NCI-H69 (cell line): ENCODE measurements at regions not wholly inside any gene's neighbourhood (a gene's known extent, or its start where the extent isn't known, plus 50 kb on each side); places are given as distances from the start of the nearest gene placed in this dataset.

Source experiments
- DNase-seq: peaks from one replicate; lab custom pipeline; 2025; lab: John Stamatoyannopoulos, UW

DNA sequence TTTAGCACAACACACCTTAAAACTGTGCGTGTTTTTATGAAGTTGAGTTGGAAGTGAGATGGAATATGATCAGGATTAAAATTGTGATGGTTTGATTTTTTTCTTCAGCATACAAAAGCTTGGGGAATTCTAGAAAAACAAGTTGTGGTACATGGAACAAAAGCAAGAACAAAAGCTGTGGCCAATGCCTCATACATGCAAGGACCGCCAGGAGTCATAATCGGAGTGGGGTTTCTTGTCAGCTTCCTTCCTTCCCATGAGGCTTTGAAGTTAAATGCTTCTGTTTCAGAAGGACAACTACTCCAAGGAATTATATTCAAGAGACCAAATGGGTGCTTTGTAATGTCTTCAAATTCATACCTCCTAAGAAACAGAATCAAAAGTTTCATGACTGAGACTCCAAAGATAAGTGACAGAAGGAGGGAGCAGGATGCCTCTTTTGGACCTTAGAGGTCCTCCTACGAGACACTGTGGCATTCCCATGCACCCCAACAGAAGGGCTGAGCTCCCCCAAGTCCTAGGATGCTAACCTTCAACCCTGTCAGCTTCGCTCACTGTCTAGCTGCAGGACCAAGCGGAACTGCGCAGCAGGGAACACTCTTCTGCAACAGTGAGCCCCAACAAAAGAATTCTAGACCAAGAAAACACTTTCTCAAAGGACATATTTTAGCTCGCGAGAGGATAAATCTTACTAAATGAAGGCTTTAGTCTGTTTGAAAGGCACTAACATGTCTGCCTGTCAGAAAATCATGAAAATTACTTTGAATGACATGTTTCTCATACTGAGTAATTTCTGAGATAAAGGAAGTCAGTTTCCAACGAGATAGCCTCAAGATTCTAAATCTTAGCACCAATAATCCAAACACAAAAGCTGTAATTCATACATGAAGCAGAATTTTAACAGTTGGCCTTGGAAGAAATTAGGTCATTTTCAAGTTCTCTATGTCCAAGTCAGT lies 108.5 kb upstream of the NHSL1 start:
- no peak for DNase-seq

DNA sequence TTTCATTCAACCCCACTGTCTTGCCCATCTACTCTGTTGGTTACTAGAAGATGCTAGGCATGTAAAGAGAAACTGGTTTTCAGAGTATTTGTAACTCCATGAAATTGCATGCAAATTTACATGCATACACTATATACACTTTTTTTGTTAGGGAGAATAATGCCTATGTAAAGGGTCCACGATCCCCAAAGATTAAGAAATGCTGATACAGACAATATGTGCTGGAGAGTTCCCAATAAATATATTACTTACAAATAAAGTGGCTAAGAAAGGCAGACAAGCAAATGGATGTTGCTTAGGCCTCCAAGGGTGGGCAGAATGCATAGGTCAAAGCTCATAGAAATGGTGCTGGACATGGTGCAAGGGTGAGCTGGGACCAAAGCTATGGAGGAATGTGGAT lies 109.6 kb upstream of the NHSL1 start:
- no peak for DNase-seq

DNA sequence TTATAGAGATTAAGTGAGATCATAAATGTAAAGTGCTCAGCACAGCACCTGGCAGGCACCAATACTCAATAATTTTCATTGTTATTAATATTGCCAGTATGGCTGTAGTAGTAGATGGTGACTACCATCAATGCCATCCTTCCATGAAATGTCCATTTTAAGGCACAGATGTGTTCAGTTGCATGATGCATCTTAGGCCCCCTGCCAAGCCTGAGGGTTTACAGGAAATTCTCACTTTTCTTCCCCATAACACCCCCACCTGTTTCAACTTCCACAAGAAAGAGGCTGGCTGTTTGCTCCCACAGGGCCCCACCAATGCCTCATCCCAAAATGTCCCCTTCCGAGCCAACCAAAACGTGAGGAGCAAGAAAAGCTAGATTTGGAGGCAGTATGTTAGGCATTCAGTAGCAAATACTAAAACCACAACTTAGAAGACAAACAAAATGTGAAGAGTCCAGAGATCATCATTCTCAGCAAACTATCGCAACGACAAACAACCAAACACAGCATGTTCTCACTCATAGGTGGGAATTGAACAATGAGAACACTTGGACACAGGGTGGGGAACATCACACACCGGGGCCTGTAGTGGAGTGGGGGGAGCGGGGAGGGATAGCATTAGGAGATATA lies 110.6 kb upstream of the NHSL1 start:
- no peak for DNase-seq

DNA sequence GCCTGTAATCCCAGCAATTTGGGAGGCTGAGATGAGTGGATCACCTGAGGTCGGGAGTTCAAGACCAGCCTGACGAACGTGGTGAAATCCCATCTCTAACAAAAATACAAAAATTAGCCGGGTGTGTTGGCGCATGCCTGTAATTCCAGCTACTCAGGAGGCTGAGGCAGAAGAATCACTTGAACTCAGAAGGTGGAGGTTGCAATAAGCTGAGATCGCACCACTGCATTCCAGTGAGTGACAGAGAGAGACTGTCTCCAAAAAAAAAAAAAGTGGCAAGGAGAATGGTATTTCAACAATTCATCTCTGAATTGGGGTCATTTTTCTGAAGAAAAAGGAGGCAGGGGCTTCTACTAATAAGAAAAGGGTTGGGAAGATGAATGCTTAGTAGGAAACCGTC lies 111.5 kb upstream of the NHSL1 start:
- DNase-seq, result no peak

GRCh38 chr6:138614151-138614550 lies 114.9 kb upstream of the NHSL1 start:
- no peak for DNase-seq

DNA sequence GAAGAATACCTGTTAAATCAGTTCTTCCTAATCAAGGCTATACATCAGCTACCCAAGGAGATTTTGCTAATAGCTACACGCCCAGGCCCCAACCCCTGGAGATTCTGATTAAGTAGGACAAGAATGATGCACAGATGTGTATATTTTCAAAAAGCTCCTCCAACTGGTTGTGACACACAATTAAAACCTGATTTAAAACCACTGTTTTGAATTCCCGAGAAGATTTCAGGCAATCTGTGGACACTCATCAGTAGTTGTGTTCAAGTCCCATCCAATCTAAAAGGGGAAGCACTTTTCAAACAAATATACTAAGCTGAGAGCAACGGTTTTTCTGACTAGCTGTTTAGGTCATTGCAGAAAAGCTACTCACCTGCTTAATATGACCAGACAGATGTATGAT lies 118.9 kb upstream of the NHSL1 start:
- no peak for DNase-seq

GRCh38 chr6:138620630-138621029 lies 121.3 kb upstream of the NHSL1 start:
- DNase-seq, result peak; percentile 91

DNA sequence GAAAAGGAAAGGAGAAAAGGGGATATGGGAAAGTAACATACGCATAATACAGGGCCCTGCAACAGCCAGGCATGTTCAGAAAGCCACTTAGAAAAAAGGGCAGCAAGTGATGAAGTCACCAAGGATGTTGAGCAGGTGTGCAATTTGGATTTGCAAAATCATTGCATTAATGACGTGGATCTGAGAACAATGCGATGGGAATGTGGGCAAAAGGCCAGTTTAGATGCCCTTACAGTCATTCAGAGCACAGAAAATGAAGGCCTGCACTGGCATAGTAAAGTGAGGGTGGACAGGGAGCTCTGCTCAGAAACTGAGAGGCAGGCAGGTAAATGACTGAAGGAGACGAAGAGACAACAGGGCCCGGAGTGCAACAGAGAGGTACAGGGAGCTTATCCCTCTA lies 123.7 kb upstream of the NHSL1 start:
- DNase-seq, result peak; percentile 80

DNA sequence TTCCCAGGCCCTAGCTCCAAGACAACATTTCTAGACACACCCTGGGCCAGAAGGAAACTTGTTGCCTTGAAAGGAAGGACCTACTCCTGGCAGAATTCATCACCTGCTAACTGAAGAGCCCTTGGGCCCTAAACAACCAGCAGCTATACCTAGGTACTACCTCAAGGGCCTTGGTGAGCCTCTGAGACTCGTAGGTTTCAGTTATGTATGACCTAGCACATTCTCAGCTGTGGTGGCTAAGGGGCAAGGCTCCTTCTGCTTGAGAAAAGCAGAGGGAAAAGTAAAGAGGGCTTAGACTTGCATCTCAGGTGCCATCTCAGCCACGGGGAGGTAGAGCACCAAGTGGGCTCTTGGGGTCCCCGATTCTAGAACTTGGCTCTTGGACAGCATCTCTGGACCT lies 132.3 kb upstream of the NHSL1 start:
- no peak for DNase-seq

- DNase-seq, result no peak
These were observed 135.7 kb upstream of the CCDC28A start for GRCh38 chr6:138637822-138638221.

DNA sequence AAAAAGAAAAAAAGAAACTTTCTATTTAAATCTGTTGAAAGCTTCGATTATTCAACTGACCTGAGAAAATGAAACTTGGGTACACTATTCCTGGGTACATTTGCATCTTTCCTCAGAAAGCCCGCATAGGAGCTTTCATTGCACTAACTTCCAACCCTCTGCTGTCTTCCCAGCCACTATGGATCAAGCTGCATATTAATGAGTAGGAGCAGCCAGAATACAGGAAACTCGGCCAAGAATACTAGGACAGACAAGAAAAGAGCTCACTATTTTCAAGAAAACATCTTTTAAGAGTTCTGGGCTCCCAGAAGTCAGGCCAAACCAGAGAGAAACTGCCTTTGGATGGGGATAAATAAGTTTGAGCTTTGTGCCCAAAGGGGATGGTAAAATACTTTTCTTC lies 135.0 kb upstream of the CCDC28A start:
- no peak for DNase-seq

GRCh38 chr6:138640028-138640427 lies 133.5 kb upstream of the CCDC28A start:
- no peak for DNase-seq

DNA sequence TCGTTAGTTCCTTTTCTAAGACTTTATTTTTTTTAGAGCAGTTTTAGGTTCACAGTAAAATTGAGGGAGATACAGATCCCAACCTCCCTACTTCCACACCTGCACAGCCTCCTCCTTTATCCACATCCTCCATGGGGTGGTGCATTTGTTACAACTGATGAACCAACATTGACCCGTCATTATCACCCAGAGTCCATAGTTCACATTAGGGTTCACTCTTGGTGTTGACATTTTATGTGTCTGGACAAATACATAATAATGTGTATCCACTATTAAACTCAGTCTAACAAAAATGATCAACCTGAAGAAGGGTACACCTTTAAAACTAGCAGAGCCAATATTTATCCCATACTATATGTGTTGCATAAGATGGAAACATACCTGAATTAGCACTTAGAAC lies 130.4 kb upstream of the CCDC28A start:
- no peak for DNase-seq

GRCh38 chr6:138645976-138646640 lies 127.5 kb upstream of the CCDC28A start:
- DNase-seq, result no peak

- DNase-seq, result no peak
These were observed 126.6 kb upstream of the CCDC28A start for GRCh38 chr6:138647006-138647405.

DNA sequence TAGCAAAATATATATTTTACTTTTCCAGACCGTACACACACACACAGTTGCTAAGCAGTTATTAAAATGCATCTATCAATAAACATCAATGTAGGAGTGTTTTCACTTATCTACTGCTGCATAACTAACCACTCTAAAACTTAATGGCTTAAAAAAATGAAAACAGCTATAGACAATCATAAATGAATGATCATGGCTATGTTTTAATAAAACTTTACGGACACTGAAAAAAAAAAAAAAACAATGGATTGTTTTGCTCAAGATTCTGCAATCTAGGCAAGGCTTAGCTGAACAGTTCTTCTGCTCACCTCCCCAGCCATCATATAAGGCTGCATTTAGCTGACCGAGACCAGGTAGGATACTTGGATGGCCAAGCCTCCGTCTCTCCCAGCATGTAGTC lies 125.4 kb upstream of the CCDC28A start:
- DNase-seq, result no peak

DNA sequence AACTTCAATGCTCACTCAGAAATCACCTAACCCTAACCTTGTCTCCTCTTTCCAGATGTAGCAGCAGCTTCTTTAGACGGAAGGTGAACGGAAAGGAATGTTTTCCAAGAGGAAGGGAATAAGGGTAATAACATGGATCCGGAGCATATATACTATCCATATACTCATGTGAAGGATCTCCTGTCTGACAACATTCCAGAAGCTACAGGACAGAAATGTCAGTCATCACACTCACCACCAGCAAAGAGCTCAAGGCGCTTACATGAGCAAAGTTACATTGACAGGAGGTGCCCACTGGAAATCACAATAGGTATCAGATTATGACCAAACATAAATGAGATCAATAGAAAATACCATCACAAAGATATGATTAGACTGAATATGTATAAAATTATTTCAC lies 122.1 kb upstream of the CCDC28A start:
- no peak for DNase-seq

DNA sequence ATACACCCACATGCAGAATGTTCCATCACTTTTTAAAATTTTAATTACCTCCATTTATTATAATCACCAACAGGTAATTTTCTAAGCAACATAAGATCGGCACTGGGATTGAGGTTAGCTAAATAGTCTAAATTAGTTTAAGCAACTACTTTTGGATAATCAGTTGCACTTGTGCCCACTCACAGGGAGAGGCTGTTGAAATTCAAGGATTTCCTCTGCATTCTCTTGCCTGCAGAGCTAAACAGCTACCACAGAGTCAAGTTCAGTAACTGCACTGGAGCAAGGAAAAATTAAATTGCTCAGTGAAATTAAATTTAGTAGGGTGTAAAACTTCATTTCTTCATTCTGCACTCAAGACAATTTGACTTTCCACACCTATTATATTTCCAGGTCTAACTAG lies 120.7 kb upstream of the CCDC28A start:
- peak; percentile 48 for DNase-seq

GRCh38 chr6:138653435-138653834 lies 120.1 kb upstream of the CCDC28A start:
- no peak for DNase-seq

GRCh38 chr6:138654715-138655634 lies 118.6 kb upstream of the CCDC28A start:
- DNase-seq, result no peak

DNA sequence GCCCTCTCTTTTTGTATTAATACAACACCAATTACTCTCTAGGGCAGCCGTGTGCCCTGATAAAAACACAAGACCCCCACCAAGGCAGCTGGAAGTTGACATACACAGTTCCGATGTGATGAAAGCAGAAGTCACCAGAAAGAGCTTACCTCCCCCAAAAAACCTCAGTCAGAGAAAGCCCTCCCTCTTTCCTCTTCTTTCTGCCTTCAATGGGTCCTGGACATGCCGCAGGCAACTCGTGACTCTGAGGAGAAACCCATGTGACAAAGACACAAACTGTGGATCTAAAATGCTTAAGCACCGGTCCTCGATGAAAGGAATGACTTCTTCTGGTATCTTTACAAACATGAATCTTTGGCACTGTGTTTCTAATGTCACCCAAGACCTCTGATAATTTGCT lies 117.7 kb upstream of the CCDC28A start:
- peak; percentile 25 for DNase-seq
